SU-DHL-6 (cell line): ENCODE measurements at regions not wholly inside any gene's neighbourhood (a gene's known extent, or its start where the extent isn't known, plus 50 kb on each side); places are given as distances from the start of the nearest gene placed in this dataset.

Experiments used
- H2AFZ ChIP-seq: fragments of 200-600 bp; sonication (generic); 2 replicates; pipeline ENCODE4 v1.6.1; 2014; ENCODE audit warnings: low read depth, mild to moderate bottlenecking, moderate library complexity, mixed read lengths, antibody characterized with exemption, low read length; ENCODE audit not compliant: severe bottlenecking
- H3F3A ChIP-seq: fragments of 200-600 bp; shearing (Covaris generic); 2 replicates; pipeline ENCODE4 v1.6.0; 2016; ENCODE audit warnings: antibody characterized with exemption, mild to moderate bottlenecking; ENCODE audit not compliant: insufficient read depth
- H3K27ac ChIP-seq: fragments of 200-600 bp; sonication (generic); 2 replicates; pipeline ENCODE4 v1.5.1; 2016; ENCODE audit warnings: low read depth, mild to moderate bottlenecking, low read length, moderate library complexity, mixed read lengths
- H3K27me3 ChIP-seq: fragments of 200-600 bp; sonication (generic), shearing (Covaris generic); 2 replicates; pipeline ENCODE4 v1.6.0; 2014; ENCODE audit warnings: mild to moderate bottlenecking, low read length
- H3K36me3 ChIP-seq: fragments of 200-600 bp; sonication (generic); 2 replicates; pipeline ENCODE4 v1.6.1; 2014; ENCODE audit warnings: mild to moderate bottlenecking, low read length, mixed read lengths
- H3K4me2 ChIP-seq: fragments of 300-600, 200-600 bp; shearing (Covaris generic), sonication (generic); 2 replicates; pipeline ENCODE4 v1.6.0; 2014; ENCODE audit warnings: low read length, low read depth, mild to moderate bottlenecking; ENCODE audit not compliant: poor library complexity, severe bottlenecking
- H3K4me3 ChIP-seq: fragments of 200-600 bp; sonication (generic); 2 replicates; pipeline ENCODE4 v1.5.1; 2014; ENCODE audit warnings: antibody characterized with exemption, low read length, mild to moderate bottlenecking, mixed read lengths; ENCODE audit not compliant: insufficient read depth, poor library complexity, severe bottlenecking
- H3K79me2 ChIP-seq: fragments of 200-600 bp; sonication (generic); 2 replicates; pipeline ENCODE4 v1.6.1; 2014; ENCODE audit warnings: mild to moderate bottlenecking, low read length, moderate library complexity; ENCODE audit not compliant: insufficient read depth
- H3K9ac ChIP-seq: fragments of 200-600 bp; sonication (generic); 2 replicates; pipeline ENCODE4 v1.7.0; 2014; ENCODE audit warnings: mild to moderate bottlenecking, low read length
- H3K9me2 ChIP-seq: fragments of 200-600 bp; sonication (generic); replicated peaks from 2 replicates; pipeline ENCODE4 v1.6.1; 2014; ENCODE audit warnings: low read length; ENCODE audit not compliant: insufficient read depth
- H3K9me3 ChIP-seq: fragments of 200-600 bp; sonication (generic); 2 replicates; pipeline ENCODE4 v1.6.1; 2014; ENCODE audit warnings: low read length, mixed read lengths; ENCODE audit not compliant: insufficient read depth
- H4K20me1 ChIP-seq: fragments of 200-600 bp; sonication (generic); 2 replicates; pipeline ENCODE4 v1.6.1; 2014; ENCODE audit warnings: low read depth, mild to moderate bottlenecking, antibody characterized with exemption, low read length, moderate library complexity, mixed read lengths
- EZH2phosphoT487 ChIP-seq: fragments of 200-600 bp; sonication (generic), shearing (Covaris generic); conservative IDR thresholded peaks from 2 replicates; pipeline ENCODE4 v1.6.1; 2018; ENCODE audit warnings: mild to moderate bottlenecking, antibody characterized with exemption, low read length, moderate library complexity, mixed read lengths
- TF ChIP-seq, protein P1 (sequence below): fragments of 200-600 bp; sonication (generic); IDR thresholded peaks from one replicate; pipeline ENCODE4 v1.5.1; 2017; ENCODE audit warnings: antibody characterized with exemption, mild to moderate bottlenecking, low read length, moderate library complexity; ENCODE audit not compliant: insufficient read depth, poor library complexity, severe bottlenecking

GRCh38 chr13:21846605-21847004 is 175.7 kb downstream of the FGF9 start:
- Histone ChIP-seq H3K9me3 (no peaks in the 10 kb centered on the region), H3K27me3 (no peaks in the 10 kb centered on the region), H3K9ac (no peak overlapping the region), H4K20me1 (no peaks in the 10 kb centered on the region), H3K36me3 (no peaks in the 10 kb centered on the region), H3F3A (no peaks in the 10 kb centered on the region), H3K4me2 (no peak overlapping the region), H3K4me3 (no peak overlapping the region), H3K79me2 (no peaks in the 10 kb centered on the region), H3K27ac (no peak overlapping the region), H2AFZ (no peak overlapping the region), H3K9me2 (no peaks in the 10 kb centered on the region)
- TF ChIP-seq, protein P1, sequence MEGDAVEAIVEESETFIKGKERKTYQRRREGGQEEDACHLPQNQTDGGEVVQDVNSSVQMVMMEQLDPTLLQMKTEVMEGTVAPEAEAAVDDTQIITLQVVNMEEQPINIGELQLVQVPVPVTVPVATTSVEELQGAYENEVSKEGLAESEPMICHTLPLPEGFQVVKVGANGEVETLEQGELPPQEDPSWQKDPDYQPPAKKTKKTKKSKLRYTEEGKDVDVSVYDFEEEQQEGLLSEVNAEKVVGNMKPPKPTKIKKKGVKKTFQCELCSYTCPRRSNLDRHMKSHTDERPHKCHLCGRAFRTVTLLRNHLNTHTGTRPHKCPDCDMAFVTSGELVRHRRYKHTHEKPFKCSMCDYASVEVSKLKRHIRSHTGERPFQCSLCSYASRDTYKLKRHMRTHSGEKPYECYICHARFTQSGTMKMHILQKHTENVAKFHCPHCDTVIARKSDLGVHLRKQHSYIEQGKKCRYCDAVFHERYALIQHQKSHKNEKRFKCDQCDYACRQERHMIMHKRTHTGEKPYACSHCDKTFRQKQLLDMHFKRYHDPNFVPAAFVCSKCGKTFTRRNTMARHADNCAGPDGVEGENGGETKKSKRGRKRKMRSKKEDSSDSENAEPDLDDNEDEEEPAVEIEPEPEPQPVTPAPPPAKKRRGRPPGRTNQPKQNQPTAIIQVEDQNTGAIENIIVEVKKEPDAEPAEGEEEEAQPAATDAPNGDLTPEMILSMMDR = no peak
- TF ChIP-seq EZH2phosphoT487 = no peak

GRCh38 chr13:21849323-21849722 is 178.4 kb downstream of the FGF9 start:
- Histone ChIP-seq H2AFZ (no peak overlapping the region), H3K27me3 (no peaks in the 10 kb centered on the region)
- no peak for TF ChIP-seq EZH2phosphoT487
- TF ChIP-seq, protein P1 = peak; percentile 11

GRCh38 chr13:21850013-21851006 is 179.4 kb downstream of the FGF9 start:
- Histone ChIP-seq H4K20me1 (no peaks in the 10 kb centered on the region), H3K9me3 (no peaks in the 10 kb centered on the region), H3K4me3 (no peak overlapping the region), H3K79me2 (no peaks in the 10 kb centered on the region), H3K27ac (no peak overlapping the region), H3K9ac (no peak overlapping the region), H3K4me2 (no peak overlapping the region), H3F3A (no peaks in the 10 kb centered on the region), H3K36me3 (no peaks in the 10 kb centered on the region), H3K27me3 (no peaks in the 10 kb centered on the region), H3K9me2 (no peaks in the 10 kb centered on the region), H2AFZ (no peak overlapping the region)
- no peak for TF ChIP-seq EZH2phosphoT487

More at GRCh38 chr13:21849323-21849722, 178.4 kb downstream of the FGF9 start:
- Histone ChIP-seq H3K4me3 (no peak overlapping the region), H3K36me3 (no peaks in the 10 kb centered on the region), H3K9me2 (no peaks in the 10 kb centered on the region), H3K79me2 (no peaks in the 10 kb centered on the region), H4K20me1 (no peaks in the 10 kb centered on the region), H3K9ac (no peak overlapping the region), H3F3A (no peaks in the 10 kb centered on the region), H3K4me2 (no peak overlapping the region), H3K9me3 (no peaks in the 10 kb centered on the region), H3K27ac (no peak overlapping the region)

DNA sequence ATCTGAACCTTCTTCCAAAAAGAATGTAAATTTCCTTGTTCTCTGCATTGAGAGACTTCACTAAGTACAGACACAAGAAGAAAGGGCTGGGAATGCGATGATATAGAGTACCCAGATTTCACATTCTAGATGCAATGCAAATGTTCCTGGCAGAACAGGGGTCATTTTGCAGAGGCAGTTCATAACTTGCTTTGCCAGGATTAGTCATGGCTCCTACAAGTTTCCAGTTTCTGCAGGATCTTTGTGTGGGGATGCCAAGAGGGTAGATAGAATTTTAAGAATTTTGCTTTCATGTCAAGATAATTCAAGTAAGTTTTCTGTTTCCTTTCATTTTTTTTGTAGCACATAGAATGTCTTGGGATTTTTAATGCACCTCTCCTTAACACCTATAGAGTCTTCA is 181.2 kb downstream of the FGF9 start:
- Histone ChIP-seq H3K9me2 (no peaks in the 10 kb centered on the region), H3K36me3 (no peaks in the 10 kb centered on the region), H4K20me1 (no peaks in the 10 kb centered on the region), H3K4me2 (no peak overlapping the region), H2AFZ (no peak overlapping the region), H3K27me3 (no peaks in the 10 kb centered on the region), H3K9ac (no peak overlapping the region), H3F3A (no peaks in the 10 kb centered on the region), H3K27ac (no peak overlapping the region), H3K79me2 (no peaks in the 10 kb centered on the region), H3K9me3 (no peaks in the 10 kb centered on the region), H3K4me3 (no peak overlapping the region)
- no peak for TF ChIP-seq EZH2phosphoT487
- TF ChIP-seq, protein P1 = no peak
